Keratinocyte (primary cell): ENCODE measurements at regions not wholly inside any gene's neighbourhood (a gene's known extent, or its start where the extent isn't known, plus 50 kb on each side); places are given as distances from the start of the nearest gene placed in this dataset.

Experiments used
- DNase-seq: peaks from one replicate; pipeline ENCODE4 v3.0.0-alpha.2; 2011; ENCODE audit warnings: low read depth, missing footprints, low spot score
- FAIRE-seq: peaks from 2 replicates; lab custom pipeline; 2011; peaks lifted over from hg19 to GRCh38; lab: Jason Lieb, UNC
- H2AFZ ChIP-seq: 2 replicates; pipeline ENCODE4 v1.6.0; 2012; ENCODE audit warnings: low read length, control low read depth, inconsistent platforms; ENCODE audit not compliant: control insufficient read depth
- H3K27ac ChIP-seq: 2 replicates; pipeline ENCODE4 v1.5.1; 2011; ENCODE audit warnings: low read length; ENCODE audit not compliant: control insufficient read depth, insufficient read depth
- H3K27me3 ChIP-seq: 3 replicates; pipeline ENCODE4 v1.6.0; 2011; ENCODE audit warnings: low read length; ENCODE audit not compliant: control insufficient read depth, insufficient read depth; ENCODE audit errors: extremely low read depth
- H3K36me3 ChIP-seq, 2 experiments: 2 replicates in 1 of 2; 3 replicates in 1 of 2; pipeline ENCODE4 v1.5.1; 2011; ENCODE audit warnings: low read length in 2 of 2, mild to moderate bottlenecking in 1 of 2; ENCODE audit not compliant: control insufficient read depth in 2 of 2, insufficient read depth in 2 of 2; ENCODE audit errors: extremely low read depth in 1 of 2
- H3K4me1 ChIP-seq: 3 replicates; pipeline ENCODE4 v1.5.1; 2011; ENCODE audit warnings: low read length; ENCODE audit not compliant: control insufficient read depth, insufficient read depth; ENCODE audit errors: extremely low read depth
- H3K4me2 ChIP-seq: 3 replicates; pipeline ENCODE4 v1.6.0; 2011; ENCODE audit warnings: low read depth, low read length; ENCODE audit not compliant: control insufficient read depth, insufficient read depth; ENCODE audit errors: extremely low read depth
- H3K4me3 ChIP-seq, 3 experiments: fragments of 200-600 bp in 1 of 3; sonication (generic) in 1 of 3; 2 replicates in 2 of 3; 3 replicates in 1 of 3; pipeline ENCODE4 v1.5.1; 2011 to 2016; ENCODE audit warnings: low read length in 3 of 3, mild to moderate bottlenecking in 3 of 3, control low read depth in 2 of 3, inconsistent platforms in 1 of 3, low read depth in 1 of 3, mixed read lengths in 1 of 3, mixed run types in 1 of 3, moderate library complexity in 1 of 3; ENCODE audit not compliant: control insufficient read depth in 2 of 3, insufficient read depth in 2 of 3; ENCODE audit errors: extremely low read depth in 1 of 3
- H3K79me2 ChIP-seq: 2 replicates; pipeline ENCODE4 v1.6.0; 2012; ENCODE audit warnings: low read length; ENCODE audit not compliant: control insufficient read depth, insufficient read depth
- H3K9ac ChIP-seq: 3 replicates; pipeline ENCODE4 v1.6.0; 2011; ENCODE audit warnings: low read length; ENCODE audit not compliant: control insufficient read depth, insufficient read depth; ENCODE audit errors: extremely low read depth
- H3K9me1 ChIP-seq: 3 replicates; pipeline ENCODE4 v1.6.0; 2011; ENCODE audit warnings: low read length; ENCODE audit not compliant: control insufficient read depth, insufficient read depth; ENCODE audit errors: extremely low read depth
- H3K9me3 ChIP-seq: 2 replicates; pipeline ENCODE4 v1.5.1; 2012; ENCODE audit warnings: low read depth, low read length; ENCODE audit not compliant: control insufficient read depth
- H4K20me1 ChIP-seq: 3 replicates; pipeline ENCODE4 v1.6.0; 2011; ENCODE audit warnings: low read length; ENCODE audit not compliant: control insufficient read depth, insufficient read depth; ENCODE audit errors: extremely low read depth
- EZH2 ChIP-seq: IDR thresholded peaks from one replicate; pipeline ENCODE4 v1.6.1; 2012; ENCODE audit warnings: inconsistent platforms, mild to moderate bottlenecking, low read length, moderate library complexity
- dilution Hi-C: fragments of 300-500 bp; cut with MboI; formaldehyde crosslinking; loops from one replicate; pipeline ENCODE4 v1.7.0; 2020; ENCODE audit warnings: low sequenced_read_pairs; ENCODE audit not compliant: extremely low pct_ligation_motif_present
- TF ChIP-seq, protein P1 (sequence below), 3 experiments: IDR thresholded peaks in 1 of 3; conservative IDR thresholded peaks in 1 of 3; optimal IDR thresholded peaks in 1 of 3; 2 replicates in 2 of 3; 3 replicates in 1 of 3; pipeline versions ENCODE3 to v1.5.1; 2011; ENCODE audit warnings: low read length in 3 of 3, mild to moderate bottlenecking in 3 of 3, moderate library complexity in 2 of 3, control low read depth in 1 of 3, inconsistent platforms in 1 of 3; ENCODE audit not compliant: insufficient read depth in 2 of 3; ENCODE audit errors: extremely low read depth in 1 of 3

DNA sequence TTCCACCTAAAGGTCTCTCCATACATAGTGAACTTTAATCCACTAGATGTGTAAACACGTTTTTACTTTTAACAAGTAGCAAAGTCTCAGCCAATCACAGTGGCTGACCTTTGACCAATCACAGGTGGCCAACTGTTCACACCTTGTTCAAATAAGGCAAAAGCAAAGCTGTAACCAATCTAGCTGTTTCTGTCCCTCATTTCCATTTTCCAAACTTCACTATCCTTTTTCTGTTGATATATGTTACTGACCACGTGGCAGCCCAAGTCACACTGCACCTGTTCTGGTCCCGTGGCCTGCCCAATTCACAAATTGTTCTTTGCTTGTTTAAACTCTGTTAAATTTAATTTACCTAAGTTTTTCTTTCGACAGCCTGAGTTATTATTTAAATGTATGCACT, 393.5 kb upstream of the NETO1 start:
- Histone ChIP-seq H3K36me3 (no peaks in the 10 kb centered on the region), H4K20me1 (no peaks in the 10 kb centered on the region), H3K9ac (no peak overlapping the region), H2AFZ (no peak overlapping the region), H3K27ac (no peak overlapping the region), H3K4me2 (no peak overlapping the region), H3K9me1 (no peaks in the 10 kb centered on the region), H3K4me1 (no peaks in the 10 kb centered on the region), H3K9me3 (no peaks in the 10 kb centered on the region), H3K79me2 (no peaks in the 10 kb centered on the region), H3K27me3 (no peaks in the 10 kb centered on the region), H3K4me3 (no peak overlapping the region)
- TF ChIP-seq, protein P1, sequence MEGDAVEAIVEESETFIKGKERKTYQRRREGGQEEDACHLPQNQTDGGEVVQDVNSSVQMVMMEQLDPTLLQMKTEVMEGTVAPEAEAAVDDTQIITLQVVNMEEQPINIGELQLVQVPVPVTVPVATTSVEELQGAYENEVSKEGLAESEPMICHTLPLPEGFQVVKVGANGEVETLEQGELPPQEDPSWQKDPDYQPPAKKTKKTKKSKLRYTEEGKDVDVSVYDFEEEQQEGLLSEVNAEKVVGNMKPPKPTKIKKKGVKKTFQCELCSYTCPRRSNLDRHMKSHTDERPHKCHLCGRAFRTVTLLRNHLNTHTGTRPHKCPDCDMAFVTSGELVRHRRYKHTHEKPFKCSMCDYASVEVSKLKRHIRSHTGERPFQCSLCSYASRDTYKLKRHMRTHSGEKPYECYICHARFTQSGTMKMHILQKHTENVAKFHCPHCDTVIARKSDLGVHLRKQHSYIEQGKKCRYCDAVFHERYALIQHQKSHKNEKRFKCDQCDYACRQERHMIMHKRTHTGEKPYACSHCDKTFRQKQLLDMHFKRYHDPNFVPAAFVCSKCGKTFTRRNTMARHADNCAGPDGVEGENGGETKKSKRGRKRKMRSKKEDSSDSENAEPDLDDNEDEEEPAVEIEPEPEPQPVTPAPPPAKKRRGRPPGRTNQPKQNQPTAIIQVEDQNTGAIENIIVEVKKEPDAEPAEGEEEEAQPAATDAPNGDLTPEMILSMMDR (optimal IDR thresholded peaks at IDR 0.05 in 1 of 3, IDR thresholded peaks at IDR 0.05 in 1 of 3, conservative IDR thresholded peaks at IDR 0.05 in 1 of 3; ENCODE audit: extremely low read depth in 1 of 3, insufficient read depth in 2 of 3, low read length in 3 of 3), result no peak
- TF ChIP-seq EZH2, result no peak
- no peak for FAIRE-seq
- no peak for DNase-seq
- dilution Hi-C loops, result no loop called here

DNA sequence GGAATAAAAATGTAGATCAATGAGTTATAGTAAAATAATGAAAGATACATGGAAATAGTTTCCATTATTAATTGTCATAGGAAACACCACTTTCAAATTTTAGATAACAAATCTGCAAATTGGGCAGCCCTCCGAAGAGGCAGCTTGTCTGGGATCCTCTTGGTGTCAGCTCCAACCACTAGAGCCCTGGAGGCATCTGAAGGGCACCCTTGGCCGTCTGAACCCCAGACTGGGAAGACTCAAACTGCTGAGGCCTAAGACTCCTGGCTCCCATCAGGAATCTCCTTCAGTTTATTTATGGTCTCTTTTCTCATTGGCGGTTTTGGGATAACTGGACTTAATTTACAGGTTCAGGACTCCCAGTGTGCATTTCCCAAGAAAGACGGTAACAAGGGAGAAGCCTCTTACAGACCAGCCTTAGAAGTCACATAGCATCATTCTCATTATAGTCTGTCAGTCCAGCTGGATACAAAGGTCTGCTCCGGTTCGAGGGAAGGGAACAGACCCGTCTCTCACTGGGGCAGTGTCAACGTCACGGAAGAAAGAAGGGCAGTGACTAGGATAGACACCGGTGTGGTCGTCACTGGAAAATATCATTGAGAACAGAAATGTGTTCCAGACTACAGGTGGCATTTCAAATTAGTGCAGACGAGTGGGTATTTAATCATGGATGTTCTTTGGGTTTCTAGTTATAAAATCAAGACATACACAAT, 390.7 kb upstream of the NETO1 start:
- no peaks in the 10 kb centered on the region for H3K36me3 ChIP-seq
- no peak overlapping the region for H3K9ac ChIP-seq
- DNase-seq (no peak), FAIRE-seq (no peak)
- H3K4me1 ChIP-seq, result no peaks in the 10 kb centered on the region
- no peaks in the 10 kb centered on the region for H3K79me2 ChIP-seq
- no peak overlapping the region for H3K4me3 ChIP-seq
- H3K9me3 ChIP-seq, result no peaks in the 10 kb centered on the region
- no peak overlapping the region for H3K27ac ChIP-seq
- H3K9me1 ChIP-seq, result no peaks in the 10 kb centered on the region
- no peak for TF ChIP-seq EZH2
- TF ChIP-seq, protein P1 (optimal IDR thresholded peaks at IDR 0.05 in 1 of 3, IDR thresholded peaks at IDR 0.05 in 1 of 3, conservative IDR thresholded peaks at IDR 0.05 in 1 of 3; ENCODE audit: extremely low read depth in 1 of 3, insufficient read depth in 2 of 3, low read length in 3 of 3), result no peak
- no peak overlapping the region for H3K4me2 ChIP-seq
- H4K20me1 ChIP-seq, result no peaks in the 10 kb centered on the region
- dilution Hi-C loops, result no loop called here
- no peak overlapping the region for H2AFZ ChIP-seq
- H3K27me3 ChIP-seq, result no peaks in the 10 kb centered on the region
